ENCODE measurements at regions not wholly inside any gene's neighbourhood (a gene's known extent, or its start where the extent isn't known, plus 50 kb on each side); places are given as distances from the start of the nearest gene placed in this dataset.

DNA sequence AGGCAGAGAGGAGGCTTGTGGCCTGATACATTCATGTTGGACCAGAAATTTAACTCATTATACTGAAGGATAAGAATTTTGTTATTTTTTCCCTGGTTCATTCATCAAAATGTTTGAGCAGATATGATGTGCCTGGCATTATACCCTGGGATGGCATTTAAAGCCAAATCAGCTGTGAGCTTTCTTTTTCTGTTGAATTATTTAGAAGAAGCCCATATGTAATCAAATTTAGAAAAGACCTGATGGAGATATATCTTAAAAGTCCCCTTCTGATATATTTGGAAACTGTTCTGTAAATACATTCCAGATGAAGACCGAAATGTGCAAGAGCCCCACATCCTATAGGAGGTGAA, 743.1 kb upstream of the HS6ST1 start:
- 92% methylated on average over 1 of the region's 1 CpG for WGBS
- no peak for DNase-seq (ENCODE audit: extremely low spot score)
- H3K36me3 ChIP-seq (ENCODE audit: insufficient read depth): no peaks in the 10 kb centered on the region
- no peak overlapping the region for H3K4me3 ChIP-seq (ENCODE audit: low read depth, low read length)
- no peak overlapping the region for H3K27ac ChIP-seq (ENCODE audit: low read depth)
- no peaks in the 10 kb centered on the region for H3K4me1 ChIP-seq (ENCODE audit: insufficient read depth)

DNA sequence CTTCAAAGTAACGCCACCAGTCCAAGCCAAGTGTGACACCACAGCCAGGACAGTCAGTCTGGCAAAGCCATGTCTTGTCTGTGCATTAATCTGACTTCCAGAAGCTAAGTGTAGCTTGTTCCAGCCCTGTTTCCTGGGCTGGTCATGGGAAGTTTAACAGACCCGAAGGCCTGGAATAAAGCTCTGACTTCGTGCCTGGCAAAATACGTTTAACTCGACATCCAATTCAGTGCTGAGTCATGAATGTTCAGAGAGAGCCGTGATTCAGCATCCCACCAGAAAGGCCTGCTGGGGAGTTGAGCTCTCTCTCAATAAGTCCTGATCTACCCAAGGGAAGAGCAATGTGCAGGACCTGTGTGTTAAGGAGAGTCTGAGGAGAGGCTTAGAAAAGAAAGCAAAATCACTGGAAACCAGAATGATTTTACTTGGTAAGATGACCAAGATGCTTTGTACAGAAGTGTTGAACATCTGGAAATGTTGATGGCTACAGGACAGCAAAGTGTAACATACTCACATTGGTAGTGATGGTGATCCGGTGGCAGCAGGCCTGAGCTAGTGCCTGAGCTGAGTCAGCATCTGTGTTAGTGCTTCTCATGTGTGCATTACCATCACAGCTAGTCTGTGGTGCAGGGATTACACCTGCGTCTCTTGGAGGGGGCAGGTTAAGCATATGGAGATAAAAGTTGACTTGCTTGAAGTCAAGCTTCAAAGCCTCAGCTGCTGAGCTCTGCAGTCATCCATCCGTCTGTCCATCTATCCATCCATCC, 743.7 kb upstream of the HS6ST1 start:
- 85% methylated on average over 9 of the region's 9 CpGs for WGBS

DNA sequence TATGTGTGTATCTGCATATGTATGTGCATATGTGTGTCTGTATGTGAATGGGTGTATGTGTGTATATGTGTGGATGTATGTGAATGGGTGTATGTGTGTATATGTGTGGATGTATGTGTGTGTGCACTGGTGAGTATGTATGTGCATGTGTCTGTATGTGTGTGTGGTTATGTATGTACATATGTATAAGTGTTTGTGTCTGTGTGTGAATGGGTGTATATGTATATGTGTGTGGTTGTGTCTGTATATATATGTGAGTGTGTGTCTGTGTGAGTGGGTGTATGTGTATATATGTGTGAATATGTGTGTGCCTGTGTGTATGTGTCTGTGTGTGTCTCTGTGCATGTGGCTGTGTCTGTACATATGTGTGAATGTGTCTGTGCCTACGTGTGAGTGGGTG, 748.4 kb upstream of the HS6ST1 start:
- Histone ChIP-seq H3K4me3 (ENCODE audit: low read depth, low read length) (no peak overlapping the region), H3K27ac (ENCODE audit: low read depth) (no peak overlapping the region), H3K4me1 (ENCODE audit: insufficient read depth) (no peaks in the 10 kb centered on the region), H3K36me3 (ENCODE audit: insufficient read depth) (no peaks in the 10 kb centered on the region)
- no peak for DNase-seq (ENCODE audit: extremely low spot score)
- WGBS: 93% methylated on average over 1 of the region's 1 CpG

More for the DNA sequence above, 743.7 kb upstream of the HS6ST1 start:
- Histone ChIP-seq H3K36me3 (ENCODE audit: insufficient read depth) (no peaks in the 10 kb centered on the region), H3K27ac (ENCODE audit: low read depth) (no peak overlapping the region), H3K4me3 (ENCODE audit: low read depth, low read length) (no peak overlapping the region), H3K4me1 (ENCODE audit: insufficient read depth) (no peaks in the 10 kb centered on the region)
- no peak for DNase-seq (ENCODE audit: extremely low spot score)

DNA sequence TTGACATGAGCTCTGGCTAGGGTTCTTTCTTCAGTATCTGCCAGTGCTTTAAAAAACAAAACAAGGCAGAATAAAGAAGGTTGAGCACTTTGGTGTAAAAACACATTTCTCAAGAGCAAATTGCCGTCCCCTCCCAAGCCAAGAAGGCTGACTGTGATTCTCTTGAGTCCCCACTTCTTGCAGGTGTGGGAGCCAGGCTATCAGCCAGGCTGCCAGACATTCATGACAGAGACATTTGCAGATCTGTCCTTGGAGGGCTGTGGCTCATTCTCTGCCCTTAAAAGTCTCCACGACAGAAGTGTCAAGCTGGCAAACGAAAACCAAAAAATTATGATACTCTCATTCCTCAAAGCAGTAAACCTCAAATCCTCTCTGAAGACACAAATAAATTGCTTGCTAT, 749.3 kb upstream of the HS6ST1 start:
- H3K27ac ChIP-seq (ENCODE audit: low read depth): no peak overlapping the region
- 86% methylated on average over 3 of the region's 3 CpGs for WGBS

DNA sequence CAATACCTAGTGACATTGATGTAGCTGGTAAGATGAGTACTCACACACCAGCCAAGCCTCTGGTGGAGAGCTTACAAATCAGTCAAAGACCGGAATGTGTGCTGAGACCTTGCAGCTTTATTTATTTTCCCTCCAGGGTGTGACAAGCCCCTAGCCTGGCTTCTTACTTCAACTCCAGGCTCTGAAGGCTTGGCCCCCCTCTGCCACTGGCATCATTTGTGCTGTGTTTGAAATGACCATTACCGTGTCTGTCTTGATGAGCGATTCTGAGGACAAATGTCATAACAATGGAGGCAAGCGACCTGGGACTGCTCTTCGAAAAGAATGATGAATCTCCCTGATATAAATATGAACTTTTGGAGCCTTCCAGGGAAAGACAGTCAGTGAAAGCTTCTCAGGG, 749.9 kb upstream of the HS6ST1 start:
- no peaks in the 10 kb centered on the region for H3K4me1 ChIP-seq (ENCODE audit: insufficient read depth)
- WGBS: 77% methylated on average over 5 of the region's 5 CpGs
- no peak overlapping the region for H3K4me3 ChIP-seq (ENCODE audit: low read depth, low read length)
- no peaks in the 10 kb centered on the region for H3K36me3 ChIP-seq (ENCODE audit: insufficient read depth)
- no peak overlapping the region for H3K27ac ChIP-seq (ENCODE audit: low read depth)
- no peak for DNase-seq (ENCODE audit: extremely low spot score)

More for the DNA sequence above, 749.3 kb upstream of the HS6ST1 start:
- DNase-seq (ENCODE audit: extremely low spot score): no peak
- H3K4me1 ChIP-seq (ENCODE audit: insufficient read depth): no peaks in the 10 kb centered on the region
- no peaks in the 10 kb centered on the region for H3K36me3 ChIP-seq (ENCODE audit: insufficient read depth)
- H3K4me3 ChIP-seq (ENCODE audit: low read depth, low read length): no peak overlapping the region

DNA sequence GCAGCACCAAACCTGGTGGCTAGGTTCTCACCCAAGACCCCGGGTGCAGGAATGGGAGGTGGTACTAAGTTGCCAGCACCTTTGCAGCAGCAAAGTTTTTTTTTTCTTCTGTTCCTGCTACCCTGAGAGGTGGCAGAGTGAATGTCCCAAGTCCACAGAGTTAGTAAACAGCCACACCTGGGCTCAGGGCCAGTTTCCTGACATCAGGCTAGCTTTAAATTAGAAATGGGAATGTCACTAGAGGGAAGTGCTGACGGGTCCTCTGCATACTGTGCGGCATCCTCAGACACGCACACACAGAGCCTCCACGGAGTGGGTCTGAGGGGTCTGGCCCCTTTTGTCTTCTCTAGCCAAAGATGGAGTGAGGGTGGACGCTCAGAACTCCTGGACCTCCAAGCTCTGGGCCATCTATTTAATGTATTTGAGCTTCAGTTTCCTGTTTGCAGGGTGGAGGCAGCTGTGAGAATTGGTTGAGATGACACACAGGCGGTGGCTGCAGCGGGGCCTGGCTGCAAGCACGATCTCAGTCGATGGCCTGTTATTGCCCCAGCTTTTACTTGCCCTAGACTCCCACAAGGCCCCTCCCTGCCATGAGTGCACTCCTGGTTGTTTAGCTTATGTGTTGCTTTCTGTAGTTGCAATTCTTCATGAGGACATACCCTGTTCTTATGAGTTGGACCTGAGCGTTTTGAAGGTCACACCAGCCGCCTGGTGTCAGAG, 751.4 kb upstream of the HS6ST1 start:
- Histone ChIP-seq H3K4me3 (ENCODE audit: low read depth, low read length) (no peak overlapping the region), H3K4me1 (ENCODE audit: insufficient read depth) (no peaks in the 10 kb centered on the region)
- no peak for DNase-seq (ENCODE audit: extremely low spot score)

DNA sequence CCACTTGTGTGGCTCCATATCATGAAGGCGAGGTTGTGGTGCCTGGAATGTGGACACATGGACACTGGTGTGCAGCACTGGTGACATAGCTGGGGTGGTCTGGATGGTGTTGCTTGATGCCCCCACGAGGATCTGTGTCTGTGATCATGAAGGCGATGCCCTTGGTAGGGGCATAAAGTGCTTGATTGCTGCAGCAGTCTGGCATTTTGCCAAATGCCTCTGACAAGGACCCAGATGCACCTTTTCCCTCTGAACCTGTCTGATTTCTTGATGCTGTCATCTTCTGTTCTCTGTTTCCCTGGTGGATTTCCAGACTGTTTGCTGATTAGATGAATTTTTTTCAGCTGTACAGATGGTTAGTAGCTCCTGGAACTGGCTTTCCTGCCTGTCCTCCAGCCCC, 752.0 kb upstream of the HS6ST1 start:
- Histone ChIP-seq H3K4me3 (ENCODE audit: low read depth, low read length) (no peak overlapping the region), H3K27ac (ENCODE audit: low read depth) (no peak overlapping the region), H3K4me1 (ENCODE audit: insufficient read depth) (no peaks in the 10 kb centered on the region), H3K36me3 (ENCODE audit: insufficient read depth) (no peaks in the 10 kb centered on the region)
- no peak for DNase-seq (ENCODE audit: extremely low spot score)
- WGBS: 85% methylated on average over 3 of the region's 3 CpGs

More for the DNA sequence above, 751.4 kb upstream of the HS6ST1 start:
- no peak overlapping the region for H3K27ac ChIP-seq (ENCODE audit: low read depth)
- H3K36me3 ChIP-seq (ENCODE audit: insufficient read depth): no peaks in the 10 kb centered on the region
- WGBS: 62% methylated on average over 12 of the region's 12 CpGs

DNA sequence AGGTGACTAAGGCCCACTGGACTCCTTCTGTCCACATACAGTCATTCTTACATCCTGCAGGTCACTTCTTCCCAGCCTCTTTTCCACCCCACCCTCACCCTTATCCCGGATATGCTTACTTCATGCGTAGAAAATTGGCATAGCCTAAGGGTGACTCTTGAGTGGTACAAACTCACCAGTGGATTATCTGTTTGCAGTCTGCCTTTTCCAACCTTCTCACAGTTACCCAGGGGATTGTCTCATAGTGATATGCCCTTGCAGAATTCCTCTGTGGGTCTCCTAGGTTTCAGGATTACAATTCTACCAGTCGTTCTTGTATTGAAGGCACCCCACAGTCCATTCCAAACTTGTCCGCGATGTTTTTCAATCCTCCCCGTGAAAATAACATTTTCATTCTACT, 752.9 kb upstream of the HS6ST1 start:
- 86% methylated on average over 6 of the region's 6 CpGs for WGBS
- H3K4me3 ChIP-seq (ENCODE audit: low read depth, low read length): no peak overlapping the region
- no peaks in the 10 kb centered on the region for H3K4me1 ChIP-seq (ENCODE audit: insufficient read depth)
- no peak for DNase-seq (ENCODE audit: extremely low spot score)
- H3K36me3 ChIP-seq (ENCODE audit: insufficient read depth): no peaks in the 10 kb centered on the region
- no peak overlapping the region for H3K27ac ChIP-seq (ENCODE audit: low read depth)

DNA sequence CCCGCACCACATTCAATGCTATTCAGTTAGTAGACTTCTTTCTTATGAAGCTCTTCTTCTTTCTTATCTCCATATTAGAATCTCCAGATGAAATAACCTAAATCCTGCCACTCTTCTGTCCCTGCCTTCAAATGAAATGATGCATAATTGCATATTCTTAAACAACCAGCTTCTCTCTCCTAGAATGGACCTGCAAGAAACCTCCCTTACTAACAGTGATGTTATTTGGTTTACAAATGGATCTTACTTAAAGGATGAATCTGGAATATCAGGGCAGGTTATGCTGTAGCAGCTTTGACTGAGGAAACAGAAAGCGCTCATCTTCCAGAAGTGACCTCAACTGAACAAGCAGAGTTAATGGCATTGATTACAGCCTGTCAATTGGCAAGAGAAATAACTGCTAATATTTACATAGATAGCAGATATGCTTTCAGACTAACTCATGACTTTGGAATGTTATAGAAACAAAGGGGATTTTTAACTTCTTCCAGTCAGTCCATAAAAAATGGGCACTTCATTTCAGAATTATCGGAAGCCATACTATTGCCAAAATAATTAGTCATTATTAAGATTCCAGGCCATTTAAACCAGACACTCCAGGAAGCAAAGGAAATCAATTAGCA, 755.7 kb upstream of the HS6ST1 start:
- WGBS: 84% methylated on average over 3 of the region's 3 CpGs
- Histone ChIP-seq H3K36me3 (ENCODE audit: insufficient read depth) (no peaks in the 10 kb centered on the region), H3K4me3 (ENCODE audit: low read depth, low read length) (no peak overlapping the region), H3K4me1 (ENCODE audit: insufficient read depth) (no peaks in the 10 kb centered on the region), H3K27ac (ENCODE audit: low read depth) (no peak overlapping the region)
- no peak for DNase-seq (ENCODE audit: extremely low spot score)

DNA sequence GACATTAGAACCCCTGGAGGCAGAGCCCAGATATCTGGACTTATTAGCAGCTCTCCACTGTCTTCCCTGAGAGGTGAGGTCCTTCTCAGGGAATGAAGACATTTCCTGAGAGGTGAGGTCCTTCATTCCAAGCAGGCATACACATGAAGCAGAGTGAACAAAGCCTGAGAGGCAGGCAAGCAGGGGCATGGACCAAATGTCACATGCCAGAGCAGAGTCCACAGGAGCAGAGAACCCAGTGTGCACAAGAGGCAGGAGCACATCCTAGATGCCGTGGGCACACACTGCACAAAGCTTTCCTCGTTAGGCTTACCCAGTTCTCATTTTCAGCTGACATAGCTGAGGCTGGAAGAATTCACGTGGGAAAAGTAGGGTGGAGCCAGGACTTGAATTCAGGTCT, 759.9 kb upstream of the HS6ST1 start:
- DNase-seq (ENCODE audit: extremely low spot score): no peak
- 89% methylated on average over 3 of the region's 3 CpGs for WGBS
- no peak overlapping the region for H3K4me3 ChIP-seq (ENCODE audit: low read depth, low read length)
- no peak overlapping the region for H3K27ac ChIP-seq (ENCODE audit: low read depth)
- no peaks in the 10 kb centered on the region for H3K36me3 ChIP-seq (ENCODE audit: insufficient read depth)
- H3K4me1 ChIP-seq (ENCODE audit: insufficient read depth): no peaks in the 10 kb centered on the region

DNA sequence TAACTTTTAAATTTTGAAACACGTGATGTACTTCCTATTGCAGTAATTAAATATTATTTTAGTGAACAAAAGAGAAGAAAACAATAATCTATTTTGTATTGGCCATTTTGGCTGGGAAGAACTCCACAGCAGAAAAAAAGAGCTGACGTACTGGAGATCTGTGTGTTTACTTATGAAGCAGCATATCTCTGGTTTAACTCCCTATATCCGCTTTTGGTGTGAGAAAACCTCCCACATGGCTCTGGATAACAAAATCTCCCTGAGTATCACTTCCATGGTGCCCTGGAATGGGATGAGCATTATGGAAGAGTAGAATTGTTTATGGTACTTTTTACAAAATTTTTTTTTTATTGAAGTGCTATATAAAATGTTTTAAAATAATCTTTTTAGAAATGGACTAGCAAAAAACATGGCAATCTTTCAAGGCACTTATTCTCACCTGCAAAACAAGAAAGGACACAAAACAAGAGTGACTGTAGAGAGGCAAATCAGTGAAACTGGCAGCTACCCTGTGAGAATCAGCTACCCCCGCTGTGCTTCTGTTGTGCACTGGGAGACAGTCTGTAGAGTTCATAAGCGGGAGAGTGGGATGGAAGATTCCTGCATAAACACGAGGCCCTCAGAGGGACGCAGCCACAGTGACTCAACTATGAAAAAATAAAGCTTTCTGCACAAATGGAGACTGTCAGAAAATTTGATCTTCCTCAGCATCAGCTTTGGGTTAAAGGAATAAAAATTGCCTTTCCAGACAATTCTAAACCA, 762.2 kb upstream of the HS6ST1 start:
- DNase-seq (ENCODE audit: extremely low spot score): no peak
- Histone ChIP-seq H3K27ac (ENCODE audit: low read depth) (no peak overlapping the region), H3K4me3 (ENCODE audit: low read depth, low read length) (no peak overlapping the region), H3K36me3 (ENCODE audit: insufficient read depth) (no peaks in the 10 kb centered on the region), H3K4me1 (ENCODE audit: insufficient read depth) (no peaks in the 10 kb centered on the region)
- WGBS: 47% methylated on average over 7 of the region's 7 CpGs

DNA sequence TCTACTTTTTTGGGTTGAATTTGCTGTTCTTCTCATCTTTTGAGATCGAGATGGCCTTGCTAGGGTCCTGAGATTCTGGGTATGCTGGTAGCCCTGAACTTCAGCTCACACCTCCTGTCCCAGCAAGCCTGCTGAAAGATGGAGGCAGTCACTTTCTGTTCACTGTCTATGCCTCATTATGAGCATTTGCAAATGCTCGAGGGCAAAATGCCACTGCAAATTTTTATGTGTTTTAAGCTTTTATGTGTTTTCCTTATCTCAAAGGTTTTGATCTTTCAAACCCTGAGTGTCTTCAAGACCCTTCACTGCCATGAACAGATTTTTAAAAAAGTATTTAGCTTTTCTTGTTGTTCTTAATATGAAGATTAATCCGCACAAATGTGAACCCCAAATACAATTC, 766.7 kb upstream of the HS6ST1 start:
- Histone ChIP-seq H3K36me3 (ENCODE audit: insufficient read depth) (no peaks in the 10 kb centered on the region), H3K4me1 (ENCODE audit: insufficient read depth) (no peaks in the 10 kb centered on the region), H3K27ac (ENCODE audit: low read depth) (no peak overlapping the region), H3K4me3 (ENCODE audit: low read depth, low read length) (no peak overlapping the region)
- WGBS: 83% methylated on average over 3 of the region's 3 CpGs
- DNase-seq (ENCODE audit: extremely low spot score): no peak

DNA sequence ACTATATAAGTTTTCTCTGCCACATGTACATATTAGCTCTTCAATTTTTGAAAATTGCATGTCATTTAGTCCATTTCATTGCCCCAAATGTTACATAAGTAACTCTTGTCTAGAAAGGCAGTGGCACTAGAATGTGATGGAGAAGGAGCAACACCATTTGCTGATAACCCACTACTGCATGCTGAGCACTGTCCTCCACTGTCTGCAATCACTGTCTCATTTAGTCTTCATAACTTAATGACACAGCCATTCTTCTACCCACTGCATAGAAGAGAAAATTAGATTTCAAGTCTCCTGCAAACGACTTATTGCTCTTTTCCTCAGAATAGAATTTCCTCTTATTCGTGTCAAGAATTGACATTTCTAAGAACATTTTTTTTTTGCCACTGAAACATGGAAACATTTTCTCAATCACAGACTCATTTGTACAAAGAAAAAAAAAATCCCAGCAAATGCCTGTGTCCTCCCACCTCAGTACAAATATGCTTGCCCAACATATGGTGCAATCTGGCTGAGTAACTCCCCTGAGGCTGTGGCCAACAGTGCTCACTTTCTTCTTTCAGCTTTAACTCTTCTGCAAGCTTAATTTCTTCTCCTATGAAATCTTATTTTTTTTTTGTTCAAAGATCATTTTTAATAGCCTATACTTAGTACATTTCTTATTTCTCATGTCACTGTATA, 768.6 kb upstream of the HS6ST1 start:
- Histone ChIP-seq H3K4me3 (ENCODE audit: low read depth, low read length) (no peak overlapping the region), H3K27ac (ENCODE audit: low read depth) (no peak overlapping the region), H3K36me3 (ENCODE audit: insufficient read depth) (no peaks in the 10 kb centered on the region), H3K4me1 (ENCODE audit: insufficient read depth) (no peaks in the 10 kb centered on the region)
- WGBS: 71% methylated on average over 2 of the region's 2 CpGs
- no peak for DNase-seq (ENCODE audit: extremely low spot score)

Data from urinary bladder (tissue), 3 donors.